ENCODE measurements at regions not wholly inside any gene's neighbourhood (a gene's known extent, or its start where the extent isn't known, plus 50 kb on each side); places are given as distances from the start of the nearest gene placed in this dataset.

DNA sequence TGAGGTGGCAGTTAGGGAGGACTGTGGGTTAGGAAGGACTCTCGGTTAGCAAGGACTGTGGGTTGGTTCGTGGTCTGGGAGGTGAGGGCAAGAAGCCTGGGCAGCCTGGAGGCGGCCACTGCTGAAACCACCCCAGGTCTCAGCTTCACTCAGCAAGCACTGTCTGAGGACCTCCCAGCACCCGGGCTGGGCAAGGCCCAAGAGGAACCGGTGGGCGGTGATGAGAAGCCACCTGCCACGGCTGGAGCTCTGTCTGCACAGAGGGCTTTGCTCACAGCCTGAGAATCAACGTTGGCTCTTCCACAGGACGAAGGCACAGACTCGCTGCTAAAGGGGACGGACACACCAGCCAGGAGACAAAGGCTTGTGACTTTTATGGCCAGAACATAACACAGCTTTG is 69.3 kb downstream of the DACT2 start:
- TF ChIP-seq, protein P1, sequence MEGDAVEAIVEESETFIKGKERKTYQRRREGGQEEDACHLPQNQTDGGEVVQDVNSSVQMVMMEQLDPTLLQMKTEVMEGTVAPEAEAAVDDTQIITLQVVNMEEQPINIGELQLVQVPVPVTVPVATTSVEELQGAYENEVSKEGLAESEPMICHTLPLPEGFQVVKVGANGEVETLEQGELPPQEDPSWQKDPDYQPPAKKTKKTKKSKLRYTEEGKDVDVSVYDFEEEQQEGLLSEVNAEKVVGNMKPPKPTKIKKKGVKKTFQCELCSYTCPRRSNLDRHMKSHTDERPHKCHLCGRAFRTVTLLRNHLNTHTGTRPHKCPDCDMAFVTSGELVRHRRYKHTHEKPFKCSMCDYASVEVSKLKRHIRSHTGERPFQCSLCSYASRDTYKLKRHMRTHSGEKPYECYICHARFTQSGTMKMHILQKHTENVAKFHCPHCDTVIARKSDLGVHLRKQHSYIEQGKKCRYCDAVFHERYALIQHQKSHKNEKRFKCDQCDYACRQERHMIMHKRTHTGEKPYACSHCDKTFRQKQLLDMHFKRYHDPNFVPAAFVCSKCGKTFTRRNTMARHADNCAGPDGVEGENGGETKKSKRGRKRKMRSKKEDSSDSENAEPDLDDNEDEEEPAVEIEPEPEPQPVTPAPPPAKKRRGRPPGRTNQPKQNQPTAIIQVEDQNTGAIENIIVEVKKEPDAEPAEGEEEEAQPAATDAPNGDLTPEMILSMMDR (conservative IDR thresholded peaks at IDR 0.05; ENCODE audit: low read depth, low read length) = no peak
- TF ChIP-seq RFX5 (IDR thresholded peaks at IDR 0.05; ENCODE audit: low read depth, low read length) (no peak), CEBPB (IDR thresholded peaks at IDR 0.05; ENCODE audit: low read depth, low read length) (no peak), RAD21 (IDR thresholded peaks at IDR 0.05; ENCODE audit: low read length) (no peak), POLR2A (IDR thresholded peaks at IDR 0.05; ENCODE audit: low read depth, low read length) (no peak), SMC3 (IDR thresholded peaks at IDR 0.05; ENCODE audit: low read depth, low read length) (no peak), MAFK (IDR thresholded peaks at IDR 0.05; ENCODE audit: low read depth, low read length) (no peak), RCOR1 (IDR thresholded peaks at IDR 0.05; ENCODE audit: insufficient replicate concordance, low read length) (no peak), BHLHE40 (IDR thresholded peaks at IDR 0.05; ENCODE audit: low read depth, low read length) (no peak), MXI1 (IDR thresholded peaks at IDR 0.05; ENCODE audit: borderline replicate concordance, low read depth, low read length) (no peak), FOS (IDR thresholded peaks at IDR 0.05; ENCODE audit: low read depth, low read length) (no peak)
- TF ChIP-seq, protein P2, sequence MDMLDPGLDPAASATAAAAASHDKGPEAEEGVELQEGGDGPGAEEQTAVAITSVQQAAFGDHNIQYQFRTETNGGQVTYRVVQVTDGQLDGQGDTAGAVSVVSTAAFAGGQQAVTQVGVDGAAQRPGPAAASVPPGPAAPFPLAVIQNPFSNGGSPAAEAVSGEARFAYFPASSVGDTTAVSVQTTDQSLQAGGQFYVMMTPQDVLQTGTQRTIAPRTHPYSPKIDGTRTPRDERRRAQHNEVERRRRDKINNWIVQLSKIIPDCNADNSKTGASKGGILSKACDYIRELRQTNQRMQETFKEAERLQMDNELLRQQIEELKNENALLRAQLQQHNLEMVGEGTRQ (IDR thresholded peaks at IDR 0.05; ENCODE audit: low read depth, low read length) = no peak
- TF ChIP-seq, protein P3, sequence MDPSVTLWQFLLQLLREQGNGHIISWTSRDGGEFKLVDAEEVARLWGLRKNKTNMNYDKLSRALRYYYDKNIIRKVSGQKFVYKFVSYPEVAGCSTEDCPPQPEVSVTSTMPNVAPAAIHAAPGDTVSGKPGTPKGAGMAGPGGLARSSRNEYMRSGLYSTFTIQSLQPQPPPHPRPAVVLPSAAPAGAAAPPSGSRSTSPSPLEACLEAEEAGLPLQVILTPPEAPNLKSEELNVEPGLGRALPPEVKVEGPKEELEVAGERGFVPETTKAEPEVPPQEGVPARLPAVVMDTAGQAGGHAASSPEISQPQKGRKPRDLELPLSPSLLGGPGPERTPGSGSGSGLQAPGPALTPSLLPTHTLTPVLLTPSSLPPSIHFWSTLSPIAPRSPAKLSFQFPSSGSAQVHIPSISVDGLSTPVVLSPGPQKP (IDR thresholded peaks at IDR 0.05; ENCODE audit: borderline replicate concordance, low read depth, low read length) = no peak

All from IMR-90 (cell line).